ENCODE measurements at regions not wholly inside any gene's neighbourhood (a gene's known extent, or its start where the extent isn't known, plus 50 kb on each side); places are given as distances from the start of the nearest gene placed in this dataset.

DNA sequence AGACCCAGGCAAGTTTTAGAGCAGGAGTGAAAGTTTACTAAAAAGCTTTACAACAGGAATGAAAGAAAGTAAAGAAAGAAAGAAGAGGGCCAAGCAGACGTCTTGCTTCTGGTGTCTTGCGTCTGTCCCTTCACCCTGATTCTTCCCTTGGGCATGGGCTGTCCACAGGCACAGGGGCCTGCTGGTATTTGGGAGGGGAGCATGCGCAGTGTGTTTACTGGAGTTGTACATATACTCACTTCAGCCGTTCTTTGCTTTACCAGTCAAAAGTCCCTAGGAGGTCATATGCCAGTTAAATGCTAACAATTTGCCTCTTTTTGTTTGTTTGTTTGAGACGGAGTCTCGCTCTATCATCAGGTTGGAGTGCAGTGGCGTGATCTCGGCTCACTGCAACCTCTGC, 875.9 kb downstream of the REEP3 start:
- TF ChIP-seq CTCF (IDR thresholded peaks at IDR 0.05; ENCODE audit: low read length) (no peak), EZH2 (IDR thresholded peaks at IDR 0.05; ENCODE audit: borderline replicate concordance, low read length) (no peak)
